ENCODE measurements at regions not wholly inside any gene's neighbourhood (a gene's known extent, or its start where the extent isn't known, plus 50 kb on each side); places are given as distances from the start of the nearest gene placed in this dataset.

- Histone ChIP-seq H3K9me3 (ENCODE audit: control insufficient read depth in 1 of 2, insufficient read depth in 1 of 2, low read length in 2 of 2) (peaks cover 0 to 6% of the 10 kb centered on the region in 2 experiments), H3K36me3 (ENCODE audit: insufficient read depth, low read length) (no peaks in the 10 kb centered on the region), H3K4me3 (ENCODE audit: low read length) (no peak overlapping the region), H3K4me1 (ENCODE audit: insufficient read depth, low read length) (no peaks in the 10 kb centered on the region), H3K27me3 (ENCODE audit: control insufficient read depth in 1 of 2, insufficient read depth in 2 of 2, low read length in 2 of 2) (no peaks in the 10 kb centered on the region), H3K27ac (ENCODE audit: low read depth in 1 of 2, low read length in 2 of 2) (no peak overlapping the region)
- intact Hi-C loops (cut with DNase I, micrococcal nuclease): no loop called here
- H3K4me3 Mint-ChIP-seq: no peak overlapping the region
- H3K27me3 Mint-ChIP-seq: no peaks in the 10 kb centered on the region
- no peak overlapping the region for H3K27ac Mint-ChIP-seq
- no peaks in the 10 kb centered on the region for H3K36me3 Mint-ChIP-seq (ENCODE audit: low read depth)
- ChIA-PET CTCF (no interaction called here), POLR2A (no interaction called here)
- H3K4me1 Mint-ChIP-seq (ENCODE audit: low read depth): no peaks in the 10 kb centered on the region
- H3K9me3 Mint-ChIP-seq: peaks cover 11% of the 10 kb centered on the region
- ATAC-seq (ENCODE audit: poor library complexity) (no peak), DNase-seq (no peak)
- TF ChIP-seq CTCF (IDR thresholded peaks at IDR 0.05): no peak
These were observed 118.3 kb downstream of the FAT3 start for GRCh38 chr11:92342886-92343285.

- Mint-ChIP-seq H3K4me3 (no peak overlapping the region), H3K4me1 (ENCODE audit: low read depth) (no peaks in the 10 kb centered on the region), H3K9me3 (peaks cover 5% of the 10 kb centered on the region), H3K27me3 (no peaks in the 10 kb centered on the region), H3K27ac (no peak overlapping the region), H3K36me3 (ENCODE audit: low read depth) (no peaks in the 10 kb centered on the region)
- no peak for DNase-seq
- CTCF ChIA-PET: no interaction called here
- no peak for TF ChIP-seq CTCF (IDR thresholded peaks at IDR 0.05)
- intact Hi-C loops (cut with DNase I, micrococcal nuclease): no loop called here
- no peak for ATAC-seq (ENCODE audit: poor library complexity)
- H3K9me3 ChIP-seq (ENCODE audit: control insufficient read depth in 1 of 2, insufficient read depth in 1 of 2, low read length in 2 of 2): no peaks in the 10 kb centered on the region
- H3K27me3 ChIP-seq (ENCODE audit: control insufficient read depth in 1 of 2, insufficient read depth in 2 of 2, low read length in 2 of 2): no peaks in the 10 kb centered on the region
- H3K27ac ChIP-seq (ENCODE audit: low read depth in 1 of 2, low read length in 2 of 2): no peak overlapping the region
- no peaks in the 10 kb centered on the region for H3K4me1 ChIP-seq (ENCODE audit: insufficient read depth, low read length)
- H3K4me3 ChIP-seq (ENCODE audit: low read length): no peak overlapping the region
- POLR2A ChIA-PET: no interaction called here
- no peaks in the 10 kb centered on the region for H3K36me3 ChIP-seq (ENCODE audit: insufficient read depth, low read length)
These were observed 121.6 kb downstream of the FAT3 start for GRCh38 chr11:92346220-92346619.

- ATAC-seq (ENCODE audit: poor library complexity): no peak
- Histone ChIP-seq H3K4me3 (ENCODE audit: low read length) (no peak overlapping the region), H3K27me3 (ENCODE audit: control insufficient read depth in 1 of 2, insufficient read depth in 2 of 2, low read length in 2 of 2) (no peaks in the 10 kb centered on the region), H3K4me1 (ENCODE audit: insufficient read depth, low read length) (no peaks in the 10 kb centered on the region), H3K27ac (ENCODE audit: low read depth in 1 of 2, low read length in 2 of 2) (no peak overlapping the region), H3K9me3 (ENCODE audit: control insufficient read depth in 1 of 2, insufficient read depth in 1 of 2, low read length in 2 of 2) (no peaks in the 10 kb centered on the region), H3K36me3 (ENCODE audit: insufficient read depth, low read length) (no peaks in the 10 kb centered on the region)
- Mint-ChIP-seq H3K36me3 (ENCODE audit: low read depth) (no peaks in the 10 kb centered on the region), H3K4me1 (ENCODE audit: low read depth) (no peaks in the 10 kb centered on the region), H3K9me3 (peaks cover 5% of the 10 kb centered on the region), H3K4me3 (no peak overlapping the region), H3K27ac (no peak overlapping the region), H3K27me3 (no peaks in the 10 kb centered on the region)
- CTCF ChIA-PET: no interaction called here
- TF ChIP-seq CTCF (IDR thresholded peaks at IDR 0.05): no peak
- no peak for DNase-seq
- intact Hi-C loops (cut with DNase I, micrococcal nuclease): no loop called here
- POLR2A ChIA-PET: no interaction called here
These were observed 122.8 kb downstream of the FAT3 start for GRCh38 chr11:92347454-92347853.
